Kidney tubule cell (primary cell): ENCODE measurements at regions not wholly inside any gene's neighbourhood (a gene's known extent, or its start where the extent isn't known, plus 50 kb on each side); places are given as distances from the start of the nearest gene placed in this dataset.

Experiments
- DNase-seq: peaks from one replicate; pipeline ENCODE4 v3.0.0-alpha.2; 2018; ENCODE audit warnings: low spot score

DNA sequence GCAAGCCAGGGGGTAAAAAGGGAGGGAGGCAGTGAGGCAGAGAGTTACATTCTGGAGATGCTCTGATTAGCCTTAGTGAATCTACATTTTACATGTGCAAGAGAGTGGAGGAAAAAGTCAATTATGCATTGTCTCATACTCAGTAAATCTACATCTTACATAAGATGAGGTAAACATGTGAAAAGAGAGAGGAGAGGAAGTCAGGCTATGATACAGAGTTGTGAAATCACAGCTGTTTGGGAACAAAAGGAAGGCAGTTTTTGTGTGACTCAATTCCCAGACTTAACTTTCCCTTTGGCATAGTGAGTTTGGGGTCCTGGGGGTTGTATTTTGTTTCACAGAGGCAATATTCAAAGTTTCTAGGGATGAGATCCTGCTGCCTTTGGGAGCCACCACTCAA is 67.8 kb downstream of the GP2 start:
- DNase-seq = no peak

DNA sequence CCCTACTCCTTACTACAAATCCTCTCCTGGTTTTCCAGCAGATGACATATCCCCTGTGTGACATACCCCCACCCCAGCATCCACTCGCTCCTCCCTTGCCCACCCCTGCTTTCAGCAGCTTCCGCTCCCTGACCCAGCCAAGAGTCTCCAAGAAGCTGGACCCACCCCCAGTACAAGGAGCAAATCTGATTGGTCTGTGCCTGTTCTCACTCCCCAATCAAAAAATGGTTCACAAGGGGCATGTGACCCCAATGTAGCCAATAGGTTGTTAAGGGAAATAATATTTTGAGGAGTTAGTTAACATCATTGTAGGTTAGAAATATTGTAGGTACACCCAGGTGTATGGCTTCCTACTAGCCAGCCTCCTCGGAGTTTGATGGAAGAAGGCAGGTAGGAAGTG is 70.1 kb downstream of the GP2 start:
- no peak for DNase-seq

DNA sequence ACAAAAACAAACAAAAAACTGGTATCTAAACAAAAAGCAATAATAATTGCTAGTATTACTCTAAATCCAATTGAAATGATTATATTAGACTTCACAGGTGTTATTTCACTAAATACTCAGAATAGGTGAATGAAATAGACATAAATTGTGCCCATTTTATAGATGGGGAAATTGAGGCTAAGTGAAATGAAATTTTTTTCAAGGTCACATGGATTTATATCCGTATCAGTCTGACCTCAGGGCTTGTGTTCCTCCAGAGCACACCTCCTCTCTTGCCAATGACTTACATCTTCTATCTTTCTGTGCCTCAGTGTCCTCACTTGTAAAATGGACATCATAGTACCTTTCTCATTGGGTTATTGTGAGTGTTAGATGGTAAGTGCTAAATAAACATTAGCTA is 72.3 kb downstream of the GP2 start:
- no peak for DNase-seq

DNA sequence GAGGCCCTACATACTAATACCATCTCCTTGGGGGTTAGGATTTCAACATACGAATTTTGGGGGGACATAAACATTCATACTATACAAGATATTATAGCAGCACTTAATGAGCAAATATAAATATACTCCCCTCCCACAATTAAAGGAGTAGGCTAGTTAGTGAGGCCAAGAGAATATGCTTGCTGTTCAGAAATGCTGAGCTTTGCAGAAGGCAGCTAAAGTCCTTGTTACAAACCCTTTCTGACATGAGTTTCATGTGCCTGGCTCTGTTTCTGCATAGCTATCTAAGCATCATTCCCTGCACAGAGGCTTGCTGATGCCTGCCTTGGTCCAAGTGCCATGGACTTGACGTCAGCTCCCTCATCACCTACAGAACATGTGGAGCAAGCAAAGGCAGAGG is 73.5 kb downstream of the GP2 start:
- no peak for DNase-seq

- DNase-seq = no peak
These were observed 78.1 kb downstream of the GP2 start for GRCh38 chr16:20249211-20249610.

DNA sequence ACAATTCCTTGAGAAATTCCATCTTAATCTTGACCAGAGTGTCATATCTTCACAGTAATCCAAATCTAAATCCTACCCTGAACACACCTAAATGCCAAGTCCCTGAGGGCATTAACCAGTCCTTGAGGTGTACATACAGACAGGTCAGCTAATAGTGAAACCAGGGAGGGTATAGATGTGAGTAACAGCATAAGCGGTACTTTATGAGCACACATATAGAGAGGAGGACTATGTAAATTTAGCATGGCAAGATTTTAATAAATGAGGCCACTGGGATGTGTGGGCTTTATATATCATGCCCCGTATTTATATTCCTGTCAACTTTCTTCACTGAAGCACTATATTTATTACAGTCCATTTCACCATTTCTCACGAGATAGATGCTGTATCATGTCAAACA is 80.2 kb downstream of the GP2 start:
- DNase-seq = no peak

DNA sequence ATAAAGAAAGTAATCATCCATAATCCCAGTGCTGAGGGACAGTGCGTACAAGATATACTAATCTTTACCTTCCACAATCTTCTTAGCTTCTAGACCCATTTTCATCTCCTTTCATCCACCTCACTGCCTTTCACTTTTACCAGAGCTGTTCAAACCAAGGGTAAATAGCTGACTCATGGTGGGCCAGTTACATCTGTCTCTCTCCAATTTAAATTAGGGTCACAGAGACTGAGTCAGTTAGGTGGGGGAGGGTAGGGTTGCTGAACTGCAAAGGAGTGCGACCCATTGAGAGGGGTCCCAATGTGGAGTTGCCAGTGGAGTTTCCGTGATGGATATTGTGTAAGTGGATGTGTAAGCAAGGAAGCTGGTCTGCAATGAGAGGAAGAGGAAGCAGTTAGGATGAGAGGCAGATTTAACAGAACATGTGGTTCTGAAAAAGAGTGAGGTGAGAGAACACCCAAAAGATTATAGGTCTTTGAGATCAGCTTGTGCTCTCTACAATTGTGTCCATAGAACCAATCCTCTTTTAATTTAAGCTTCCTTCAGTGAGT is 83.5 kb downstream of the GP2 start:
- DNase-seq = no peak

DNA sequence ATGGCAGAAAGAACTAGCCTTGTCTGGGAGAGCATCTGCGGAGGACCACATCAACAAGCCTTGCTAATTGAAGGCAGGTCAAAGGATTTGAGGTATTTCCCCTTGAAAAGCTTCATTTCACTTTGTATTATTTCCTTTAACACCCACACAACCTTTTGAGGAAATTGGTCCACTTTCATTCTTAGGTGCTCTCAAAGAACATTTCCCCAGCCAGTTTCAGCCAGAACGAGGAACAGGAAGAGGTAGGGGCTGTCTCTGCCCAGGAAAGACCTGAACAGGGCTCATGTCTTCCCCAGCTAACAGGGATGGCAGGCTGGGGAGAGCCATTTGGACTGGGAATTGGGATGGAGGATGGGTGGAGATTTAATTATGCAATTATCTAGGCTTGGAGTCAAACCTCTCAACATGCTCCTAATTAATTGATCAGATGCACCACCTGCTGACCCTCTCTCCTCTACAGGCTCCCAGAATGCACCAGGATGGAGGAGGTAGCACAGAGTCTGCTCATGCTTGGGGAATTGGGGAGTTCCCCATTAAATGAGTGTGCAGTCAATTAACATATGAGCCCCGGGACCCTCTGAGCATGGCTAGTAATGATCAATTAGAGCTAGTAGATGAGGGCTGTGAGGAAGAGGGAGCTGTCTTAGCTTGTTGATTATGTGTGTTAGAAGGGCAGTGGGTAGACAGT is 84.6 kb downstream of the GP2 start:
- no peak for DNase-seq

DNA sequence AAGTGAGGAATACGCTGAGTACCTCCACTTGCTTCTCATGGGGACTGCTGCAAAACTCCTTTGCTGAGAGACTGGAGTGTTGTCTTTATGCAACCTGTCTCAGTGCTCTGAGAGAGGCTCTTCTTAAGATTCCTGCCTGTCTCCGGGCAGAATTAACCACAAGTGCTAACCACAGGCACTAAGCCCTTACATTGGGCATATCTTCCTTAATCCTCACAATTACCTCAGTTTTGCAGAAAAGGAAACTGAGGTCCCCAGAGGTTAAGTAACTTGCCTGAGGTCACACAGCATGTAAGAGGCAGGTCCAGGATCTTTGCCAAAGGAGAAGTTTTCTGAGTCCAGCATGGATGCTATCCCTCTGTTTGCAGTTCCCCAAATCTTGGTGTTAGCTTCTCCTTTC is 86.0 kb downstream of the GP2 start:
- DNase-seq = no peak

DNA sequence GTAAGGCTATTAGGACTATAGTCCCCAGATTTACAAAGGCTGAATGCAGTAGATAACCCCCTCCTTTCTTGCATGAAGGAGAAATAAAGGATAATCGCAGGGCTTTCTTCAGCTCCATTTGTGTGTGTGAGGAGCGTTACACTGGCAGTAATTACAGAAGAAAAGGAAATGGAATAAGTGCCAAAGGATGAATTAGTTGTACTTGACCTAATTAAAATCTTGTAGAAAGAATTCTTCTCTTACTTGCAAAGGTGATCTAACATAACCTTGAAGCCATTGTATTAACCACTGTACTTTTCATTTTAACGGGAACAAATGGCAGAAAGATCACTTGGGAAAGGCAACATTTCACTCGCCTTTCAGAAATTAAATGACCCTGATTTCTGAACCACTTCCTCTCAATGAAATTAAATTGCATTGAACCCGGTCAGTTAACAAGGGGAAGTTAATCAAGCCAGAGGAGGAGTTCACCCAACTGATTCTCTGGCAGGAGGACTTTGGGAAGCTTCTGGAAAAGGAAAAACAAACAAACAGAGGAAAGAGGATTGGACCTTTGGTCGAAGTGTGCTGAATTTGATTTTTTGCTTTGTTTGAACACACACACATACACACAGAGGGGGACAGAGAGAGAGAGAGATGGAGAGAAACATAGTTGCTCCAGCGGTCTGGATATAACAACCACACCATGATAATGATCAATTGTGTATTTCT is 90.6 kb downstream of the GP2 start:
- DNase-seq = no peak

- DNase-seq = no peak
These were observed 102.0 kb downstream of the GP2 start for GRCh38 chr16:20225228-20225733.

DNA sequence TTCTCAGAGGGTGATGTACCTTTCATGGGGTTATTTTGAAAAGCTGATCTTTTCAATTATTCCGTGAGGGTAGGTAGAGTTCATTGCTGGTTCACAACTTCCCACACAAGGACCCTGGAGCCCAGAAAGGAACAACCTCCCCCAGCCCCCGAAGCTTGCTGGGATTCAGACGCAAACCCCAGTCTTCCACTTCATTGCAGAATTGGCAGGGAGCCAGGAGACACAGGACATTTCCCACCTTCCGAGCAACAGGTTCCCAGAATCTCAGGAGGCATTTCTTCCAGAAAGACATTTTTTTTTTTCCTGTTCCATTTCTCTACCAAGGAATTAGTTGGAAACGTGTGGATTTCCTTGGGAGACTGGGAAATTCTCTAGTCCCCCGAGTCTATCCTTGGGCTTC is 106.1 kb downstream of the GP2 start:
- no peak for DNase-seq

- DNase-seq = no peak
These were observed 109.2 kb downstream of the GP2 start for GRCh38 chr16:20218093-20218492.

DNA sequence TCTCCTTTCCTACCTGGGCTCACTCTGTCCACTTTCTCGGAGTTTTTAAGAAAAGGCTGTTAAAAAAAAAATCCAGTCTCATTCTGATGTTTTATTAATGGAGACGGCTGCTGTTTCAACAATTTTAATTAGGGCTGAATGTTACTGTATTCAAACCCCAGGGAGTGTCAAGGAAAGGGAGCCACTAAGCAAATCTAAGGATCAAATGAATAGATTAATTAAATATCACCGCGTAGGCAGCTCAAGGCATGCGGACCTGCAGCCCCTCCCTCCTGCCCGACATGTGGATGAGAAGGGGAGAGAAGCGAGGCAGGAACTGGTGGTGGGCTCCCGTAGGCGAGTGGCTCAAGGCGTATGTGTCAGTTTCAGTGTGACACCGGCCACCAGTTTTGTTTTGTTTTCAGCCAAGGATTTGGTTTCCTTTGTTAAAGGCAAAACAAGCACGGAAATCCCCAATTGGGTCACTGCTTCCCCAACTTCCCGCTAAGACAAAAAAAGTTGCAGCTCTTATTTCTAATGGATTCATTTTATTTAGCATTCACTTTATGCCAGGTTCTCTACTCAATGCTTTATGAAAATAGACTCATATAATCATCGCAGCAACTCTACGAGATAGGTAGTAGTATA is 110.6 kb downstream of the GP2 start:
- no peak for DNase-seq

GRCh38 chr16:20214401-20214800 is 112.9 kb downstream of the GP2 start:
- DNase-seq = no peak

- DNase-seq = no peak
These were observed 124.0 kb downstream of the GP2 start for GRCh38 chr16:20203272-20203671.

GRCh38 chr16:20202747-20203146 is 124.6 kb downstream of the GP2 start:
- no peak for DNase-seq

DNA sequence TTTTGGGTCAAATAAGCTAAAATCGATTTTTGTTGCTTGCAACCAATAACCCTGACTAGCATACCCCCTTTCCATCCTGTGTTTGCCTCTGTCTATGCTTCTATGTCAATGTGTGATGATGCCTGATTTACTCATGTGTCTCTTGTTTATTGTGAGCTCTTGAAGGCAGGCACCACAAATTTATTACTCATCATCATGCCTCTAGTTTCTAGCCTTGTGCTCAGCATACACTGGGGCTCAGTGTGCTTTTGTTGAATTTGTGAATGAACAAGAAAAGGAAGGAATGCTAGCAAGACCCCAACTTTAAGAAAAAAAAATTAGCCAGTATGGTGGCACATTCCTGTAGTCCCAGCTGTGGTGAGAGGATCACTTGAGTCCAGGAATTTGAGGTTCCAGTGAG is 119.1 kb upstream of the GPR139 start:
- no peak for DNase-seq

- DNase-seq = peak; percentile 23
These were observed 117.9 kb upstream of the GPR139 start for GRCh38 chr16:20191566-20191965.

GRCh38 chr16:20181949-20182348 is 108.3 kb upstream of the GPR139 start:
- DNase-seq = no peak

GRCh38 chr16:20181416-20181815 is 107.7 kb upstream of the GPR139 start:
- DNase-seq = peak; percentile 45

- DNase-seq = no peak
These were observed 104.6 kb upstream of the GPR139 start for GRCh38 chr16:20178297-20178696.

GRCh38 chr16:20175358-20175757 is 101.7 kb upstream of the GPR139 start:
- DNase-seq = no peak
